NCI-H345 treated with DMSO at 0.1 percent for 48 hours (cell line): ENCODE measurements at regions not wholly inside any gene's neighbourhood (a gene's known extent, or its start where the extent isn't known, plus 50 kb on each side); places are given as distances from the start of the nearest gene placed in this dataset.

Source experiments
- DNase-seq: peaks from one replicate; lab custom pipeline; 2025; ENCODE audit not compliant: unreplicated experiment; lab: John Stamatoyannopoulos, UW

DNA sequence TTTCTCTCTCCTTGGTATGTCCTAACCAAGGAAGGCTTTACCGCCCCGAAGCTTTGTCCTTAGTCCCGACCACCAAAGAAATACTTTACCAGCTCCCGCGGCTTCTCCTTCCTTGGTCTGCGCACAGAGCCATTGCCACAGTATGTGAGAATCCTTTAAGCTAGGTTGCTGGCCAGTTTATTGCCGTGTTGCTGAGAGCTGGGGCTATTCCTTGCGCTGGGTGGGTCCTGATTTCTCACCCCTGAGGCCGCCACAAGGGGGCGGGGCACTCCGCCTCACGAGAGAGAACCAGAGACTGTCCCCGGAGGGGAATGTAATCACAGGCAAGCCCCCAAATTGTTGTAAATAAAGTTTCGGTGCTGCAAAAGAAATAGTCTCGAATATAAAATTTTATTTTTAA, 331.0 kb upstream of the PCDH10 start:
- DNase-seq, result no peak

DNA sequence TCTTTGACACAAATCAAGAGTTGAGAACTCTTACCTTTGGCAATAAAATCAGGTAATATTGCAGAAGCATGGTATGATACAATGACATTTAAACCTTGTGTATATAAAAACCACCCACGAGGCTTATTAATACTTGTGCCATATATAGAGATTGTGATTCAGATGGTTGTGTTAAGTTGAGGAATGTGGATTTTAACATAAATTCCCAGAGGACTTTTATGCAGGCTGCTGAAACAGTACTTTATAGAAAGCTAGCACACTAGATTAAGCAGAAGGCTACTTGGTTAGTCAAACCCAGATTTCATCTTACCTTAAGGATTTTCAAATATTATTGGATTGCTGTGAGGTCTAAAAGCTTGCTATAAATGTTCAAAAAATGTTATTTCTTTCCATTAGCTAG, 325.7 kb upstream of the PCDH10 start:
- no peak for DNase-seq

DNA sequence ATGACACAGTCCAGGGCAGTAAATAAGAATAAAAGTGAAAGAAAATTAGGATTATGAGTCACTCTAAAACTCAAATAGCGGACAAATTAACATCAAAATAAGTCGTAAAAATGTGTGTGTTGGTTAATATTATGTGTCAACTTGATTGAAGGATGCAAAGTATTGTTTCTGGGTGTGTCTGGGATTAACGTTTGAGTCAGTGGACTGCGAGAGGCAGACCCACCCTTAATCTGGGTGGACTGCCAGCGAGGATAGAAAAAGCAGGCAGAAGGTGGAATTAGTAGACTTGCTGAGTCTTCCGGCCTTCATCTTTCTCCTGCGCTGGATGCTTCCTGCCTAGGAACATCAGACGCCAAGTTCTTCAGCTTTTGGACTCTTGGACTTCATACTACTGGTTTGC, 324.3 kb upstream of the PCDH10 start:
- DNase-seq, result no peak

DNA sequence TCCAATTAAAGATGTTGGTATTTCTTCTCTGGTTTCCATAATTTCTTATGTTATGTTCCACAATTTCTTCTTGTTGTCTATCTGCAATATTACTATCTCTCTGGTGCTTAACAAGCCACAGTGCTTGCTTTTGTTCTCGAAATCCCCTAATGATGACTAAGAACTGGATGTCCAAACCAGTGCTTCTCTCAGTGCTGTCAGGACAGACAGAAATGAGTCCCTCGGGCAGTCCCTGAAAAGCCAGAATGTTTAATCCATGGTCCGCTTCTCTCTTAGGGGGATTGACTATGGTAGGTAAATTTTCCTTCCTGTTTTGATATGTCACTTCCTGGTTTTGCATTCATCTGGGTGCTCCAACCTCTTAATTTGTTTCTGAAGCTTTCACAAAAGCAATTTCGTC, 321.6 kb upstream of the PCDH10 start:
- DNase-seq, result no peak

DNA sequence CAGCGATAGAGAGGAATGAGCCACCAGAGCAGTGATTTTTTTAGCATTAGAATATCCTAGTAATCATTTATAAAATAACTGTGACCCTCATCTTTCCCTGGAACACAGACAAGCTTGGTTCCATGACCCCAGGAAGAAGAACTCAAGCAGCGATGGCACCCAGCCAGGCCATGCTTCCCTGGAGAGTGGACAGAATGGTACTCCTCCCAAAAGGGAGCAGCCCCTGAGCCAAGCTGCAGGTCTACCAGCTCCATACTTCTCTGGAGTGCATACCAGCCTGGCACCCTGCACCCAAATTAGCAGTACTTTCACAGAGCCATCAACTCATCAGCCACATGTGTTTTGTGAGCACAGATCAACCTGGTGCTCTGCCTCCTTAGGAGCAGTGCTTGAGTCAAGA, 310.9 kb upstream of the PCDH10 start:
- DNase-seq, result no peak

DNA sequence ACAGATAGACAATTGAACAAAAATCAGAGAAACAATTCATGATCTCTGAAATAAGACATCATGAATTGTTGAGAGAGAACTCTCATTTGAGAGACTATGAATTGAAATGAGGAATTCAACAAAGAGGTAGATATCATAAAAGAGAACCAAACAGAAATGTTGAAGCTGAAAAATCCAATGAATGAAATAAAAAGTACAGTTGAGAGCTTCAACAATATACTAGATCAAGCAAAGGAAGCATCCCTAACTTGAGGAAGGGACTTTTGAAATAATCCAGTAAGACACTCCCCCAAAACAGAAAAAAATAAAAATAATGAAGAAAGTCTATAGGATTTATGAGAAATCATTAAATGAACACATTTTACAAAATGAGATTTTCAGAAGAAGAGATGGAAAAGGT, 310.0 kb upstream of the PCDH10 start:
- DNase-seq, result no peak

DNA sequence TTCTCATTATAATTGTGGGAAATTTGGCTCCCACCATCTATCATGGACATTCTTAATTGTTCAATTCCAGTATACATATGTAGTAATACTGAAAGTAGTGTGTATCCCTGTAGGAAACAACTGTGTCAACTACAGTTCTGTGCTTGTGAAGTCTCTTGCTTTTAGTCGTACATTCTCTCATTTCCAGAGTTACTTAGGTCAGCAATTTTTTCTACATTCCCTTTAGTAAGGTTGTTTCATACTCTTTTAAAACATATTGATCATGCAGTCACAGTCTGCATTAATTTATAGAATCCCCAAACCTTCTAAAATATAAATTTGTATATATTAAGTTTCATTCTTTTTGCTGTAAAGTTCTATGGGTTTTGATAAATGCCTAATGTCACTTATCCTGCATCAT, 289.2 kb upstream of the PCDH10 start:
- DNase-seq, result no peak

DNA sequence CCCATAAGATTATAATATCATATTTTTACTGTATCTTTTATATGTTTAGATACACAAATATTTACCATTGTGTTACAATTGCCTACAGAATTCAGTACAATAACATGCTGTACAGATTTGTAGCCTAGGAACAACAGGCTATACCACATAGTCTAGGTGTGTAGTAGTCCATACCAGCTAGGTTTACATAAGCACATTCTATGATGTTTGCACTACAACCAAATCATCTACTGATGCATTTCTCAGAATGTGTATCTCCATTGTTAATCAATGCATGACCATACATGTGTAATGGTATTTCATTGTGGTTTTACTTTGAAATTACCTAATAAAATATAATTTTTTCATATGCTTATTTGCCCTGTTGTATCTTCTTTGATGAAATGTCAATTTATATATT, 288.1 kb upstream of the PCDH10 start:
- DNase-seq, result no peak

DNA sequence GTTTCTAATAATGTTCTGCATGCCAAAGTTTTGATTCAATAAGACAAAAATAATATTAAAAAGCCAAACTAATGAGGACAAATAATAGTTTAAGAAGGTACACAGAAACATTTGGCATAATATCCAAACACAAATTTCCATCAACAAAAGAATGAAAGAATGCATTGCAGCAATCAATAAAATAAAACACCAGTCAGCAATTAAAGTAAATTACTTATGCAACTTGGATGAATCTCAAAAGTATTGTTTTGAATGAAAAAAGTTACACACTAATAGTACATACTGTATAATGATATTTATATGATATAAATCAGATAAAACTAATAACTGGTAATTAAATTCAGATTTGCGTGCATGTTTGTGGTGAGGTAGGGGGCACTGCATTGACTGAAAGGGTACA, 285.5 kb upstream of the PCDH10 start:
- DNase-seq, result no peak

DNA sequence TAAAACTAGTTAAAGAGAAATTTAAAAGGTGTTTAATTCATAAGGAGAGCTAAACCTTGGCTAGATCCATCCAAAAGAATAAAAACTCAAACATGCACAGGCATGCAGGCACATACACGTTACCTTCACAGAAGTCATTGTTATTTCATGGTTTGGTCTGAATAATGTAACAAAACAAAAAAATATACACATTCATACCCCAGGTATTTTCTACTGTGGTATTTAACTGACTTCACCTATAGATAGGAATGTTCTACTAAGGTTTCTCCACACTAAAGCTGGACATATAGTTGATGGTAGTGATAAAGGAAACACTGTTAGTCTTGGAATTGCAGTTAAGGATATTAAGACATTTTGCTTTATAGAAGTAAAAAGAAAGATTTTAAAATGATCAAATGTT, 283.6 kb upstream of the PCDH10 start:
- DNase-seq, result no peak

DNA sequence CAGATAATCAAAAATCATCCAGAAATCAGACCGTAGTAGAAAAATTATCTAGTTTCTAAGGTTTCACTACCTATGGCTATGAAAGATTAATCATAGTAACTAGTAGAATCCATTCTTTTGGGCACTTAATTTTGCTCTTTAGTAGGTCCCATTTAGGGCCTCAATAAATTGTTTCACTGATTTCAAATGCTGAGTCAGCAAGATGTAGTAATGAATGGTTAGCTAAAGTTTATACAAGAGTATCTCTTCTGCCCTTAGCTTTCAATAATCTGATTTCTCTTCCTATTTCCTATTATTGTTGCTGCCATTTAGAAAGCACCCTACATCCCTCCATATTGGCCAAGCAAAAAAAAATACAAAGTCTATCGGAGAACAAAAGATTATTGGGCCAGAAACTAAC, 283.2 kb upstream of the PCDH10 start:
- DNase-seq, result no peak

DNA sequence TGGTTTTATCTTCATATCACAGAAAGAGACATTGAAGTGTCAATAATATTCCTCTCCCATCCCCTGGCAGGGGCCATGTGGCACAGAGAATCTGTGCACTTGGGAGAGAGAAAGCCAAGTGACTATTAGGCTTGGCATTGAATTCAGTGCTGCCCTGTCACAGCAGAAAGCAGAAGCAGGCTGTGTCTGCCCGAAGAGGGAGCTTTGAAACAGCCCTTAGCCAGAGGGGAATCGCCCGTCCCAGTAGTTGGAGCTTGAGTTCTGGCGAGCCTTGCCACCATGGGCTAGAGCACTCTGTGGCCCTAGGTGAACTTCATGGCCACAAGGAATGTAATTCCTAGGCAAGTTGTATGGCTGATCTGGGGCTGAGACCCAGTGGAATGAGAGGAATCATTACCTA, 282.5 kb upstream of the PCDH10 start:
- DNase-seq, result no peak

DNA sequence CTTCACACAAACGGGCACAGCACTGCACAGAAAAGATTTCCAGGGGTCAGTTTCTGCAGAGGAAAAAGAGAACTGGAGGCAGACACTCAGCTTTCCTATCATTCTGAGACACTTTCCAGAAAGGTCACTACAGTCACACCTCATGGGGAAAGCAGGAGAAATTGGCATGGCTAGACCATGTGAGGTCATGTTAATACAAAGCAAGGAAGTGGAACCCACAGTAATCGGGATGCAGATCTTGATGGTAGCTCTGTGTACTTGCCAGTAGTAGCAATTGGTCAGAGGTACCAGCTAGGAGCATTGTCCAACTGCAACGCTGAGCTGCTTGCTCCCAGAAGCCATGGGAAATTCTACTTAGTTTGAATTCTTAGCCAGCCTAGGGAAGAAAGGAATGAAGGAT, 255.3 kb upstream of the PCDH10 start:
- no peak for DNase-seq

DNA sequence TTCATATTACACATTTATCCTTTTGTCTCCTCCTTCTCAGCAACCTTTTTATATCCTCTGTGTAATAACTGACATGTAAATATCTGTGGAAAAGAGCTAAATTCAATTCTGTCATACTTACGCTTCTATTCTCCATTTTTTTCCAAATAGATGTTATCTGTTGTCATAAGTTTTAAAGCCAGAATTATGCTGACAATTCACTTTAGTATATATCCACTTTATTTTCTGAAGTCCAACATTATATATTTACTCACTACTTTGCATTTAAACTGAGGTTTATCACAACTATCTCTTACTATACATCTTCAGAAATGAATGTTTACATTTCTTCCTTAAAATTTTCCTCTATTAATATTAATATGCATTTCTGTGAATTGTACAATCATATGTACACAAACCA, 247.9 kb upstream of the PCDH10 start:
- no peak for DNase-seq

DNA sequence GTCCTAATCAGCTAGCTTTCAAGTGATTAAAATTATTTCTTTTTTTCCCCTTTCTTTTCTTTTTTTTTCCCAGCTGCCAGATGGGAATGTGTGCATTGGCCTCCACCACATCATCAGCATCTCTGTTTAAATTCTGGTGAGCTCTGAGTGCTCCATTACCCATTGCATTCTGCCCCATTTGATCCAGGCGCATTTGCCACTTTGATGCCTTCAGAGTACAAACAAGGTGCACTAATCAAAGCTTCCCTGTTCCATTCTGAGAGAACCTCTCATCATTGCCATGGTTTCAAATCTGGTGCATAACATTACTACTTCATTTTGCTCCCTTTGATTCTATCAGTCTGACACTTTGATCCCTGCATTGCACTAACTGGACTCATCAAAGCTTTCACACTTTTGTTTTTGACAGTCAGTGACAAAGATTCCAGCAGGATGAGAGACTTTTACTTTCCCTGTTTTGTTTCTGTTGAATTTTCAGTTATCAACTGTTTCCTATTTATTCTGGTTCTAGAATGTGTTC, 238.8 kb upstream of the PCDH10 start:
- DNase-seq, result no peak

DNA sequence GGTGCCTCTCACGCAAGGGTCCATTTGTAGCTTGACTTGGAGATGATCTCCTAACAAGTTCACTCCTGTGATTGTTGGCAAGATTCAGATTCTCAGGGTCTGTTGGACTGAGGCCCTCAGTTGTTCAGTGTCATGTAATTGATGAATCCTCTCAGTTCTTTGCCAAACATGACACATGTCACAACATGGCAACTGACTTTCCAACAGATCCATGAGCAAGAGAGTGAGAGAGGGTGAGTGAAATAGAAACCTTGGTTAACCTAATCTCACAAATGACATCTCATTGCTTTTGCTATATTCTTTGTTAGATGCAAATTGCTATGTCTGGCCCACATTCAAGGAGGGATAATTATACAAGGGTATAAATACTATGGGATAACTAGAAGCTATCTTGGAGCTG, 231.0 kb upstream of the PCDH10 start:
- no peak for DNase-seq

DNA sequence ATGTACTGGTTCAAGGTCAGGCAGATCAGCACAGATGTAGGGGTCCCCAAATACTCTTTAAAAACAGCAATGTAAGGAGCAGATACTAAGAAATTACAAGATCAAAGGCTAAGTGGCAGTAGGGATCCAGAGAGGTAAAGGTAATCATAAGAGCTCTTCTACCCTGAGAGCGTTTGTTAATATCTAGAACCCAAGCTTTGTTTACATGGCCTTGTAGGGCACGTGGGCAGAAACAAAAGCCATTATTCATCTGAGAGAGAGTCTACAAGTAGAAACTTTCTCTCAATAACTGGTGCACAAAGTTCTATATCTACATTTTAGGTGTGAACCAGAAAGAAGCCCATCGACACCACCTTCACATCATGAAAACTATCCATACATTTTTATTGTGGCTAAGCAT, 225.6 kb upstream of the PCDH10 start:
- no peak for DNase-seq

DNA sequence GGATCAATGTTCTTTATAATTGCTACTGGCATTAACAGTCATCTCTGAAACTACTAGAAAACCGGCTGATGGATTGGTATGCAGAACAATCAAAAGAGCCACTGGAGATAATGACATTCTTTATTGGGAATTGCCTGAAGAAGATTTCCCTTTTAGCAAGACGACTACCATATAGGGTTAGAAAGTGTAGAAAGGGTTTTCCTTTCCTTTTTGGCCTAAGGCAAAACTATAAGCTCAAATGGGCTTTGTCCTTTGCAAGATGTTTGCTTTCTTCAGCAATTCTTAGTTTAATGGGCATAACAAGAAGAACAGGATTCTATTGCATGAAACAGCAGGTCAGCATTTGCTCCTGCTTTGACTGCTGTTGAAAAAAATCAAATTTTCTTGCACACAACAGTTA, 214.2 kb upstream of the PCDH10 start:
- no peak for DNase-seq

DNA sequence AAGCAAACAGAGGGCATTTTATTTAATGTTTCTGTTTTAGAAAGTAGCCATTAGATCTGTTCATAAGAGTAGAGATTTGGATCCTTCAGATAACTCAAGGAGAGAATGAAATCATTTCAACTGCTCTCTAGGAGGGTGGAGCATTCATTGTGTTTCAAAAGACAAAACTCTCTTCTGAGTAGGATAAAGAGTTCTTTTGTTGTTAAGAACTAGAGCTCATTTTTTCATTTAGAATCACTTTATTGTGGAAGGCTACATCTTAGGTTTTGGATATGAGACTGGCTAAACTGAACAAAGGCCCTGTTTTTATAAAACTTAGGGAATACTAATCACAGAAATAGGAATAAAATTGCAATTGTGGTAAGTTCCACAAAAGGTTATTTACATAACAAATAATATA, 193.9 kb upstream of the PCDH10 start:
- DNase-seq, result no peak

DNA sequence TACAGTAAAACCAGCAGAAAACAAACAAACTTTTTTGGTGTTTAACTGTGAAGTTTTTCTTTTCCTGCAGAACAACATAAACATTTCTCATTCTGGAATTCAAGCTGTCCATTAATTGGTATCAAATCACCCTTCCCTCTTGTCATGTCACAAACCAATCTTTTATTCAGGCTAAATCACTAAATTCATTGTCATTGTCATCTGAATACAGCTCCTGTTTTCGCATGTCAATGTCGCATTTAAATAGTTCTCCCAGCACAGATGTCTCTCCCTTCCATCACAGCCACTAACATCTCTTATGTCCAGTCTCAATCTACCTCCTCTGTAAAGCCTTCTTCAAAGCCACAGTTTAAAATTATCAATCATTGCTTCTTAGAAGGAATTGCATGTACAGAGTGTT, 192.1 kb upstream of the PCDH10 start:
- DNase-seq, result no peak

DNA sequence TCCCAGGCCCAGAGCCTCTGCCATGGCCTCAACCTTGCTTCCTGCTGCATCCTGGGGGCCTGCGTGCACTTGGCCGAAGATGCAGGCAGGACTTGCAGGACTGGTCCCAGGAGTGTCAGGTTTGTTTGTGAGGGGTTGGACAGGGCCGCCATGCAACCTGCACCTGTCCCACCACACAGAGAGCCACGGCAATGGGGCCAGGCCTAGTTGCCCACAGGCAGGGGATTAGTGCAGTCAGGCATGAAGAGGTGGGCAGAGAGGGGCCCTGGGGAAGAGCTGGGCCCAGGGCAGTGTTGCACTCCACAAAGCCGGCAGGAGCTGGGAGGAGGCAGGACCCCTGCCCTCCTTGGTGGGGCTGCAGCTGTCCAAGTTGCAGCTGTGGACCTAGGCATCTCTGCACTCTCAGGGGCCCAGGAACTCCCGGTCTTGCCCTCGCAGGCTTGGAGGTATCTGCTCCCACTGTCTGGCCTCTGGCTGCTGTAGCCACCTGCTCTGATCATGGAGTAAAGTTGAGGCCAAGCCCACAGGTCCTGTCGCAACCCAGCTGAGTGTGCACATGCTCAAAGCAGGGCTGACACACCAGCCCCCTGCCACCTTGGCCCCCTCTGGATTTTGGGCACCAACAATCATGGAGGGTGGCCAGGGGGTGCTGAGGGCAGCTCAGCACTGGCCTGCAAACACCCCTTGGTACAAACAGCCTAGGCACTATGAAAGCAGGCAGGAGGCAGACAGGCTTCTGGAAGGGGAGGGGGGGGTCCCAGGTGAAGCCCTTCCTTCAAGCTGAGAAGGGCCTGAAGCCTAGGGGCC, 190.4 kb upstream of the PCDH10 start:
- no peak for DNase-seq

DNA sequence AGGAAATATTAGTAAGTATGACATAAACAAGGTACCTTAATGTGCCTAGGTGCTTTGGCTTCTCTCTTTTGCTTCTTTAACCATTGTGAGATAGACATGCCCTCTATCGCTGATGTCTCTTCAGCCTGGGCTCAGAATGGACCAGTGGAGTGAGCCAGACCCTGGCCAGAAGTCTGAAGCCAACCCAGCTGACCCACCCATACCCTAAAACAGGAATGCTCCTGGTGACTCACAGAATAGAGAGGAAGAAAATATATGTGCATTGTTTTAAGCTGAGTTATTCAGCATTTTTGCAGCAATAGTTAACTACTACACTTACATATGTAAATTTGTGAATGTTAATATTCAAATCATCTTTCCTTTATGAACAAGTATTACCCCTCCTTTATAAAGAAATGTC, 167.5 kb upstream of the PCDH10 start:
- no peak for DNase-seq

DNA sequence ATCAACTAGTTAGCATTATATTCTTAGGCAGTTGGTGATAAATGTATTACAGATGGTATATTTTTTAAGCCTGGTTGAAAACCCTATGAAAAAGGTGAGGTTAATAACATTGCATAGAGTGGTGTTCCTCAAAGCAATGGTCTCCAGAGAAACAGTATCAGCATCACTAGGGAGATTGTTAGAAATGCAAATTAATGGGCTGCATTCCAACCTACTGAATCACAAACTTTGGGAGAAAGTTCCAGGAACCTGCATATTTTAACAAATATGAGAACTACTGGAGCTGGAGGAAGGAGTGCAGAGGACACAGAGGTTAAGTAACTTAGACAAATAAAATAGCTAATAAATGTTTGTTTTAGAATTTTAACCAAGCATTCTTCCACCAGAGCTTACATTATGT, 166.9 kb upstream of the PCDH10 start:
- DNase-seq, result no peak
